Heart right ventricle (tissue), 16 donors: ENCODE measurements at regions not wholly inside any gene's neighbourhood (a gene's known extent, or its start where the extent isn't known, plus 50 kb on each side); places are given as distances from the start of the nearest gene placed in this dataset.

Experiments used
- ATAC-seq, 8 donors: fragments of 200-7000 bp; cut with Tn5 transposase; one replicate each; pipeline ENCODE4 v1.9.1; 2020; ENCODE audit warnings: mild to moderate bottlenecking in 8 of 8, moderate library complexity in 8 of 8, moderate number of reproducible peaks in 1 of 8
- DNase-seq, 2 donors: peaks; one replicate each; pipeline ENCODE4 v3.0.0-alpha.2; 2020
- H3K27ac ChIP-seq, 10 donors: fragments of 200-600 bp; sonication (generic) in 2 of 10; one replicate each; pipeline versions ENCODE4 v1.5.0 to v1.8.0; 2020 to 2022; ENCODE audit warnings: mild to moderate bottlenecking in 3 of 10
- H3K27me3 ChIP-seq, 7 donors: fragments of 200-600 bp; one replicate each; pipeline ENCODE4 v1.8.0; 2021 to 2022; ENCODE audit warnings: mild to moderate bottlenecking in 2 of 7
- H3K36me3 ChIP-seq, 9 donors: fragments of 200-600 bp; sonication (generic) in 1 of 9; one replicate each; pipeline versions ENCODE4 v1.5.0 to v1.8.0; 2020 to 2022; ENCODE audit warnings: mild to moderate bottlenecking in 2 of 9
- H3K4me1 ChIP-seq, 9 donors: fragments of 200-600 bp; sonication (generic) in 1 of 9; one replicate each; pipeline versions ENCODE4 v1.5.0 to v1.8.0; 2020 to 2022; ENCODE audit warnings: mild to moderate bottlenecking in 4 of 9
- H3K4me3 ChIP-seq, 10 donors: fragments of 200-600 bp; sonication (generic) in 2 of 10; one replicate each; pipeline versions ENCODE4 v1.5.0 to v1.8.0; 2020 to 2022; ENCODE audit warnings: mild to moderate bottlenecking in 7 of 10, moderate library complexity in 2 of 10
- H3K9me3 ChIP-seq, 11 donors: fragments of 200-600 bp in 10 of 11; sonication (generic) in 2 of 11; one replicate each; pipeline versions ENCODE4 v1.5.0 to v1.8.0; 2013 to 2022; ENCODE audit warnings: mild to moderate bottlenecking in 2 of 11, control low read depth in 1 of 11, moderate library complexity in 1 of 11
- CTCF ChIP-seq, 9 donors: fragments of 200-600 bp; sonication (generic) in 2 of 9; IDR thresholded peaks; one replicate each; pipeline versions ENCODE4 v1.5.0 to v1.8.0; 2021 to 2022; ENCODE audit warnings: antibody characterized with exemption in 9 of 9, mild to moderate bottlenecking in 5 of 9, moderate library complexity in 1 of 9
- WGBS, 2 donors: extraction: QIAGEN DNeasy Blood & Tissue Kit; methylation state at CpG; one replicate each; pipeline ENCODE4 v1.1.7; 2013; ENCODE audit warnings: inconsistent platforms in 1 of 2; 5-methylcytosine and 5-hydroxymethylcytosine counted together
- intact Hi-C, 10 donors: fragments of 100-400 bp; cut with DNase I; formaldehyde crosslinking; loops; one replicate each; pipeline versions ENCODE4 v1.11.1 to v1.14.2; 2022
- donor health status: Arrhythmogenic right ventricular cardiomyopathy.
- donor health status: ischemic (EF 13 %, LVEDD 7.1; RV severe dilation, severe dysfunction).
- donor health status: healthy with polysubstance abuse.
- donor health status: DM: no; HTN: yes; CAD: no.
- donor health status: DM: no; HTN: no; CAD: no.
- donor health status: ischemic (EF 25% LVEDD 6.9; RV normal size, moderate dysfunction).
- donor health status: ischemic (EF 25% LVEDD 5.7; RV mildly dilated, moderate dysfunction).
- donor health status: healthy.
- donor health status: DM: yes; HTN: yes; CAD: no.
- donor health status: Ischemic cardiomyopathy.
- donor health status: ischemic (EF 35%, LVEDD 5.7; RV mildly dilated, moderate dysfunction).
- donor health status: nonischemic (EF 11% LVEDD 7.7; RV severe dilation, severe dysfunction).
- donor health status: DM: yes; HTN: yes; CAD: no.
- donor health status: PGD.
- donor health status: ischemic (EF 29% LVEDD 5.4; RV normal size, mild dysfunction).
- donor health status: nonischemic (EF 23%, LVEDD 6.1; RV moderate dilation, normal function).

GRCh38 chr4:125243789-125244397 is 70.9 kb upstream of the FAT4 start:
- H3K9me3 ChIP-seq = no peaks in the 10 kb centered on the region
- 76 to 82% methylated on average over 3 of the region's 3 CpGs for WGBS, 2 donors
- H3K4me3 ChIP-seq = no peak overlapping the region
- no peak for TF ChIP-seq CTCF (IDR thresholded peaks at IDR 0.05)
- DNase-seq (no peak), ATAC-seq (no peak)
- H3K27me3 ChIP-seq = no peaks in the 10 kb centered on the region
- intact Hi-C loops = loop anchor here in 8 of 10 donors (2.0 to 5.0 kb wide), 4 partner anchors 909 to 917 kb away; no protein-coding TSS in a partner anchor
- no peaks in the 10 kb centered on the region for H3K36me3 ChIP-seq
- no peaks in the 10 kb centered on the region for H3K4me1 ChIP-seq
- H3K27ac ChIP-seq = no peak overlapping the region

GRCh38 chr4:125235971-125236370 is 78.8 kb upstream of the FAT4 start:
- no peak overlapping the region for H3K27ac ChIP-seq
- DNase-seq (no peak), ATAC-seq (no peak)
- 67 to 87% methylated on average over 4 of the region's 4 CpGs for WGBS, 2 donors
- no peaks in the 10 kb centered on the region for H3K36me3 ChIP-seq
- no peaks in the 10 kb centered on the region for H3K4me1 ChIP-seq
- no peak for TF ChIP-seq CTCF (IDR thresholded peaks at IDR 0.05)
- no peaks in the 10 kb centered on the region for H3K27me3 ChIP-seq
- H3K9me3 ChIP-seq = no peaks in the 10 kb centered on the region
- H3K4me3 ChIP-seq = no peak overlapping the region
- intact Hi-C loops = no loop called here

- ATAC-seq (no peak), DNase-seq (no peak)
- no peaks in the 10 kb centered on the region for H3K9me3 ChIP-seq
- no peaks in the 10 kb centered on the region for H3K36me3 ChIP-seq
- WGBS, 2 donors = 84 to 96% methylated on average over 1 of the region's 1 CpG
- intact Hi-C loops = no loop called here
- no peak for TF ChIP-seq CTCF (IDR thresholded peaks at IDR 0.05)
- no peak overlapping the region for H3K4me3 ChIP-seq
- no peaks in the 10 kb centered on the region for H3K4me1 ChIP-seq
- H3K27me3 ChIP-seq = no peaks in the 10 kb centered on the region
- no peak overlapping the region for H3K27ac ChIP-seq
Observed at GRCh38 chr4:125231661-125232060, 83.1 kb upstream of the FAT4 start.

- DNase-seq = no peak
- no peak for ATAC-seq
- Histone ChIP-seq H3K36me3 (no peaks in the 10 kb centered on the region), H3K4me1 (no peaks in the 10 kb centered on the region), H3K9me3 (no peaks in the 10 kb centered on the region), H3K4me3 (no peak overlapping the region), H3K27me3 (no peaks in the 10 kb centered on the region), H3K27ac (no peak overlapping the region)
- no peak for TF ChIP-seq CTCF (IDR thresholded peaks at IDR 0.05)
- intact Hi-C loops = no loop called here
- WGBS, 2 donors = 98% methylated on average over 31 to 35 of the region's 35 CpGs
Observed at GRCh38 chr4:125229596-125230058, 85.1 kb upstream of the FAT4 start.
